Left lung (tissue), 4 donors: ENCODE measurements at regions not wholly inside any gene's neighbourhood (a gene's known extent, or its start where the extent isn't known, plus 50 kb on each side); places are given as distances from the start of the nearest gene placed in this dataset.

Experiments
- ATAC-seq: fragments of 200-7000 bp; cut with Tn5 transposase; one replicate; pipeline ENCODE4 v1.9.1; 2020; ENCODE audit warnings: moderate library complexity
- DNase-seq, 4 donors: peaks; one replicate each; pipeline ENCODE4 v3.0.0-alpha.2; 2013 to 2020
- H3K27ac ChIP-seq, 2 donors: fragments of 200-600 bp; sonication (generic) in 1 of 2; one replicate each; pipeline versions ENCODE4 v1.5.0 to v1.8.0; 2020 to 2021
- H3K27me3 ChIP-seq, 2 donors: fragments of 200-600 bp; sonication (generic) in 1 of 2; one replicate each; pipeline versions ENCODE4 v1.5.0 to v1.8.0; 2020 to 2021
- H3K36me3 ChIP-seq, 2 donors: fragments of 200-600 bp; sonication (generic) in 1 of 2; one replicate each; pipeline versions ENCODE4 v1.5.0 to v1.8.0; 2020 to 2021
- H3K4me1 ChIP-seq, 2 donors: fragments of 200-600 bp; one replicate each; pipeline ENCODE4 v1.8.0; 2021
- H3K4me3 ChIP-seq, 2 donors: fragments of 200-600 bp; sonication (generic) in 1 of 2; one replicate each; pipeline versions ENCODE4 v1.5.0 to v1.8.0; 2020 to 2021; ENCODE audit warnings: mild to moderate bottlenecking in 1 of 2
- H3K9me3 ChIP-seq, 2 donors: fragments of 200-600 bp; sonication (generic) in 1 of 2; one replicate each; pipeline versions ENCODE4 v1.5.0 to v1.8.0; 2020 to 2021
- intact Hi-C, 2 donors: fragments of 100-400 bp; cut with DNase I; formaldehyde crosslinking; loops; one replicate each; pipeline versions ENCODE4 v1.11.2 to v1.14.2; 2022
- TF ChIP-seq, protein P1 (sequence below), 2 donors: fragments of 200-600 bp; sonication (generic) in 1 of 2; IDR thresholded peaks; one replicate each; pipeline versions ENCODE4 v1.5.0 to v1.8.0; 2021; ENCODE audit warnings: antibody characterized with exemption in 2 of 2
- donor health status: DM: no; HTN: yes; CAD: no.
- donor health status: DM: no; HTN: no; CAD: no.

GRCh38 chr6:132087391-132087790 is 136.2 kb upstream of the CCN2 start:
- Histone ChIP-seq H3K36me3 (no peaks in the 10 kb centered on the region), H3K4me3 (no peak overlapping the region), H3K4me1 (no peaks in the 10 kb centered on the region), H3K9me3 (peaks cover 0 to 6% of the 10 kb centered on the region in 2 donors), H3K27me3 (no peaks in the 10 kb centered on the region), H3K27ac (no peak overlapping the region)
- TF ChIP-seq, protein P1, sequence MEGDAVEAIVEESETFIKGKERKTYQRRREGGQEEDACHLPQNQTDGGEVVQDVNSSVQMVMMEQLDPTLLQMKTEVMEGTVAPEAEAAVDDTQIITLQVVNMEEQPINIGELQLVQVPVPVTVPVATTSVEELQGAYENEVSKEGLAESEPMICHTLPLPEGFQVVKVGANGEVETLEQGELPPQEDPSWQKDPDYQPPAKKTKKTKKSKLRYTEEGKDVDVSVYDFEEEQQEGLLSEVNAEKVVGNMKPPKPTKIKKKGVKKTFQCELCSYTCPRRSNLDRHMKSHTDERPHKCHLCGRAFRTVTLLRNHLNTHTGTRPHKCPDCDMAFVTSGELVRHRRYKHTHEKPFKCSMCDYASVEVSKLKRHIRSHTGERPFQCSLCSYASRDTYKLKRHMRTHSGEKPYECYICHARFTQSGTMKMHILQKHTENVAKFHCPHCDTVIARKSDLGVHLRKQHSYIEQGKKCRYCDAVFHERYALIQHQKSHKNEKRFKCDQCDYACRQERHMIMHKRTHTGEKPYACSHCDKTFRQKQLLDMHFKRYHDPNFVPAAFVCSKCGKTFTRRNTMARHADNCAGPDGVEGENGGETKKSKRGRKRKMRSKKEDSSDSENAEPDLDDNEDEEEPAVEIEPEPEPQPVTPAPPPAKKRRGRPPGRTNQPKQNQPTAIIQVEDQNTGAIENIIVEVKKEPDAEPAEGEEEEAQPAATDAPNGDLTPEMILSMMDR (IDR thresholded peaks at IDR 0.05) = no peak
- ATAC-seq (no peak), DNase-seq (no peak)
- intact Hi-C loops = no loop called here

DNA sequence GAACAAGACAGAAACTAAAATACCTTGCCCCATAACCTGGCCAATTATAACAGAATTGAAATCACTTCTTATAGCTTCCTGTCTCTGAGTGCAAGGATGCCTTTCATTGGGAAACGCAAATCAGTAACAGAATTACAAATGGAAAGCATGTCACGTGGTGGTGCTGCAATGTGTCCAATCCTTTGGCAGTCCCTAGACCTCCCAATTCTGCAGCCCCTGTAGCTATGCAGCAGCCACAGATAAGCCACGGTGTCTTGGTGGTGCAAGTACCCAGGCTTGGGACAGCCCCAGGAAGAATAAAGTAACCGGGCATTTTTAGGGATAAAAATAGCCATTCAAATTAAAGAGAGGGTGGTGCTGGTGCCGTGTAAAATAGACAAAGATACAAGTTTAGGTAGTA is 134.6 kb upstream of the CCN2 start:
- intact Hi-C loops = no loop called here
- no peak for ATAC-seq
- TF ChIP-seq, protein P1 (IDR thresholded peaks at IDR 0.05) = no peak
- Histone ChIP-seq H3K4me3 (no peak overlapping the region), H3K9me3 (peaks cover 0 to 3% of the 10 kb centered on the region in 2 donors), H3K27ac (no peak overlapping the region), H3K27me3 (no peaks in the 10 kb centered on the region), H3K4me1 (no peaks in the 10 kb centered on the region), H3K36me3 (no peaks in the 10 kb centered on the region)
- no peak for DNase-seq

DNA sequence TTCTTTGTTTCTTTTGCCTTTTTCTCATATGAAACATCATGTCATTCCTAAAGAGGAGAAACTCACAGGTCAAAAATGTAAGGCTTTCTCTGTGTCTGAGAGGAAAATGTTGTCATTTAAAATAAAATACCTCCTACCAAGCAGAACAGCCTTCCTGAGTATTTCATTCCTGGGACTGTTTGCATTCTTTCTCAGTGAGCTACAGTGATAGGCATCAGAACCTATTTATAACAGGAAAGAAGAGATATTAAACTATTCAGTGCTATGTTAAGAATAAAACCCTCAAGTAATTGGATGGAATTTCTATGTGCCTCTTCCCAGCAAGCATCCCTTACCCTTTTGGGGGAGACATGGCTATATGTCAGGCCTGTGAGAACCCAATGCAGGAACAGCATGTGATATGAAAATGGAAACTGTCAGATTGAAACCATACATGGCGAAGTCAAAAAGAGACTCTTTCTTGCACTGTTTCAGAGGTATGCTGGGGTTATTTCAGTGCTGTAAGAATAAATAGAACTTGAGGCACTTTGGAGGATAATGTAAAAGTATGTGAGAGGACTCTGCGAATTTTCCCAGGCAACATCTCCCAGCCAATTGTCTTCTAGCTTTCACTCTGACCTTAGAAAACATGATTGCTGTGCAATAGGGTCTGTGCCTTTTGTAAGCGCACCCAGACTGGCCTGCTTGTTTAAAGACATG is 133.8 kb upstream of the CCN2 start:
- Histone ChIP-seq H3K27me3 (no peaks in the 10 kb centered on the region), H3K4me1 (no peaks in the 10 kb centered on the region), H3K9me3 (no peaks in the 10 kb centered on the region), H3K36me3 (no peaks in the 10 kb centered on the region), H3K27ac (peak overlapping the region in 1 of 2 donors; percentile 15), H3K4me3 (no peak overlapping the region)
- intact Hi-C loops = no loop called here
- ATAC-seq = peak; percentile 68
- no peak for DNase-seq
- TF ChIP-seq, protein P1 (IDR thresholded peaks at IDR 0.05) = no peak

DNA sequence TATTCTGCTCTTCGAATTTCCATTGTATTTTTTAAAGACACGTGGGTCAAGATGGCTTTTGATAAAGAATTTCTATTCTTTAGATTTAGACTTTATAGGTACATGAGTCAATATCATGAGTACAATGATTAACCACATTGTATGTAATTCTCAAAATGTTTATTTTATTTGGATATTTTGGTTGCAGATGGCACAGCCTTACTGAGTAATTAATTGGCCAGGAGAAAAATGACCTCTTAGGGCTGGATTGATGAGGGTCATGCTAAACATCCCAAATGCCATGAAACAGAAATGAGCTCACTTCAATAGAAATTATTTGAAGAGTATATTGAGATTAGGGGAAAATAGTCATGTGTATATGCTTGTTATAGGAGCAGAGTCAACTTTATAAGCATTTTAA is 131.2 kb upstream of the CCN2 start:
- Histone ChIP-seq H3K36me3 (no peaks in the 10 kb centered on the region), H3K27me3 (no peaks in the 10 kb centered on the region), H3K27ac (no peak overlapping the region), H3K4me1 (no peaks in the 10 kb centered on the region), H3K4me3 (no peak overlapping the region), H3K9me3 (no peaks in the 10 kb centered on the region)
- DNase-seq (no peak), ATAC-seq (no peak)
- intact Hi-C loops = no loop called here
- TF ChIP-seq, protein P1 (IDR thresholded peaks at IDR 0.05) = no peak

DNA sequence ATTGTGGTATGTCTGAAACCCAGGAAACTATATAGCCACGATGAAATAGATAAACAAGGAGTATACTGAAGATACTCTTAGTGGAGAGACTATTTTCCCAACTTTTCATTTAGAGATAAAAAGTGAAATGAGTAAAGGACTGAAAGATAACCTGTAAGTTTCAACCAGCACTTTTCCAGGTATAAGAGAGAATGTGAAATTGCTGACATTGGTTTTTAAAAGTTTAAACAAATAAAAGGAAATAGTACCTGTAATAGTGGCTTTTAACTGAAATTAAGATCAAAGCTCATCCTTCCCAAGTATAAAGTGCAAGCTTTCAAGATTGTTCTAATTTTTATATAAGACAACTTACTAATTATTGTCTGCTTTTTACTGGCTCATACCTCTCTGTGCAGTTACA is 130.2 kb upstream of the CCN2 start:
- Histone ChIP-seq H3K4me1 (no peaks in the 10 kb centered on the region), H3K9me3 (no peaks in the 10 kb centered on the region), H3K4me3 (no peak overlapping the region), H3K27me3 (no peaks in the 10 kb centered on the region), H3K36me3 (no peaks in the 10 kb centered on the region), H3K27ac (no peak overlapping the region)
- DNase-seq = no peak
- intact Hi-C loops = no loop called here
- TF ChIP-seq, protein P1 (IDR thresholded peaks at IDR 0.05) = no peak
- no peak for ATAC-seq
